Fibroblast of skin of back (primary cell): ENCODE measurements at regions not wholly inside any gene's neighbourhood (a gene's known extent, or its start where the extent isn't known, plus 50 kb on each side); places are given as distances from the start of the nearest gene placed in this dataset.

ENCODE experiments used
- DNase-seq: peaks from one replicate; pipeline ENCODE4 v3.0.0-alpha.2; 2013

GRCh38 chr20:56974499-56975250, 291.8 kb downstream of the BMP7 start:
- DNase-seq = peak; percentile 70

- DNase-seq = no peak
Observed at GRCh38 chr20:56975838-56976237, 290.6 kb downstream of the BMP7 start.

- no peak for DNase-seq
Observed at GRCh38 chr20:56976336-56976735, 290.1 kb downstream of the BMP7 start.

GRCh38 chr20:56978475-56978874, 288.0 kb downstream of the BMP7 start:
- no peak for DNase-seq

GRCh38 chr20:56979125-56979524, 287.3 kb downstream of the BMP7 start:
- no peak for DNase-seq

GRCh38 chr20:56981301-56981700, 285.1 kb downstream of the BMP7 start:
- DNase-seq = no peak

GRCh38 chr20:56983813-56984212, 282.6 kb downstream of the BMP7 start:
- no peak for DNase-seq

- peak; percentile 32 for DNase-seq
Observed at GRCh38 chr20:56985066-56985685, 281.3 kb downstream of the BMP7 start.

- DNase-seq = no peak
Observed at GRCh38 chr20:56986476-56986875, 280.0 kb downstream of the BMP7 start.

- no peak for DNase-seq
Observed at GRCh38 chr20:56986931-56987720, 279.3 kb downstream of the BMP7 start.

GRCh38 chr20:56987986-56988385, 278.5 kb downstream of the BMP7 start:
- peak; percentile 31 for DNase-seq

GRCh38 chr20:56988446-56988845, 278.0 kb downstream of the BMP7 start:
- no peak for DNase-seq

GRCh38 chr20:56989516-56989915, 276.9 kb downstream of the BMP7 start:
- no peak for DNase-seq

- no peak for DNase-seq
Observed at GRCh38 chr20:56993020-56993559, 273.4 kb downstream of the BMP7 start.

GRCh38 chr20:56994006-56994405, 272.4 kb downstream of the BMP7 start:
- no peak for DNase-seq

- DNase-seq = no peak
Observed at GRCh38 chr20:56995149-56995548, 271.3 kb downstream of the BMP7 start.

- no peak for DNase-seq
Observed at GRCh38 chr20:56995635-56996075, 270.8 kb downstream of the BMP7 start.

GRCh38 chr20:56996533-56996932, 269.9 kb downstream of the BMP7 start:
- DNase-seq = no peak

GRCh38 chr20:56998438-56998837, 268.0 kb downstream of the BMP7 start:
- no peak for DNase-seq

GRCh38 chr20:57000441-57000968, 265.9 kb downstream of the BMP7 start:
- DNase-seq = no peak

GRCh38 chr20:57001126-57001767, 265.2 kb downstream of the BMP7 start:
- DNase-seq = no peak

- no peak for DNase-seq
Observed at GRCh38 chr20:57002066-57002570, 264.3 kb downstream of the BMP7 start.
